DMS114 treated with DMSO at 0.1 percent for 48 hours (cell line): ENCODE measurements at regions not wholly inside any gene's neighbourhood (a gene's known extent, or its start where the extent isn't known, plus 50 kb on each side); places are given as distances from the start of the nearest gene placed in this dataset.

Source experiments
- DNase-seq: peaks from one replicate; lab custom pipeline; 2025; ENCODE audit not compliant: unreplicated experiment; lab: John Stamatoyannopoulos, UW

GRCh38 chr22:49207008-49208003, 620.4 kb downstream of the BRD1 start:
- no peak for DNase-seq

- DNase-seq: no peak
These were observed 621.4 kb downstream of the BRD1 start for GRCh38 chr22:49206281-49206680.

GRCh38 chr22:49205483-49205800, 622.2 kb downstream of the BRD1 start:
- no peak for DNase-seq

GRCh38 chr22:49204599-49205482, 622.8 kb downstream of the BRD1 start:
- no peak for DNase-seq

- no peak for DNase-seq
These were observed 623.6 kb downstream of the BRD1 start for GRCh38 chr22:49203859-49204598.

- DNase-seq: no peak
These were observed 624.4 kb downstream of the BRD1 start for GRCh38 chr22:49203091-49203858.

GRCh38 chr22:49202226-49202625, 625.4 kb downstream of the BRD1 start:
- DNase-seq: no peak

- DNase-seq: no peak
These were observed 626.4 kb downstream of the BRD1 start for GRCh38 chr22:49201046-49201970.

- no peak for DNase-seq
These were observed 628.4 kb downstream of the BRD1 start for GRCh38 chr22:49199224-49199623.

GRCh38 chr22:49198705-49199084, 629.0 kb downstream of the BRD1 start:
- no peak for DNase-seq

GRCh38 chr22:49197986-49198704, 629.5 kb downstream of the BRD1 start:
- no peak for DNase-seq

- DNase-seq: no peak
These were observed 630.2 kb downstream of the BRD1 start for GRCh38 chr22:49197505-49197904.

GRCh38 chr22:49196046-49196511, 631.6 kb downstream of the BRD1 start:
- DNase-seq: no peak

- no peak for DNase-seq
These were observed 632.0 kb downstream of the BRD1 start for GRCh38 chr22:49195636-49196035.

- DNase-seq: no peak
These were observed 633.7 kb downstream of the BRD1 start for GRCh38 chr22:49193901-49194465.

- DNase-seq: no peak
These were observed 634.3 kb downstream of the BRD1 start for GRCh38 chr22:49193348-49193747.

GRCh38 chr22:49192857-49193250, 634.8 kb downstream of the BRD1 start:
- no peak for DNase-seq

GRCh38 chr22:49192180-49192856, 635.4 kb downstream of the BRD1 start:
- no peak for DNase-seq
